ENCODE measurements at regions not wholly inside any gene's neighbourhood (a gene's known extent, or its start where the extent isn't known, plus 50 kb on each side); places are given as distances from the start of the nearest gene placed in this dataset.

DNA sequence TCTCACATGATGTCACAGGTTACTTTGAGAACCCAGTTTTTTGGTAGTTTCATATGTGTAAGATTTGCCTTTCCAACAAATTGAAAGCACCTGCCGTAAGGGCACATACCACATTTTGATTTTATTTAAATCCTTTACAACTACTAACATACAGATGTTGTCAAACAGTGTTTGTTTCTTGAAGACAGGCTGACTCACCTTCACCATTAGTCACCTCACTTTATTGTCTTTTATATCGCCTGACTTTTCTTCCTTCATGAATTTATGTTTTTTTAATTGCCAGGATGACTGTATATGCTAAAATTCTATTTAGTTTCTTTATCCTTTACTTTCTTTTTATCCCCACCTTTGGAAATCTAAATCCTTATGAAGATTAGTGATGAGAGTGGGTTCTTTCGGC, 886.7 kb downstream of the SUCLG1 start:
- H3K27me3 ChIP-seq (ENCODE audit: control insufficient read depth, low read length): no peaks in the 10 kb centered on the region
- no peak overlapping the region for H3K4me2 ChIP-seq (ENCODE audit: low read length)
- H3K36me3 ChIP-seq (ENCODE audit: control insufficient read depth, low read length): no peaks in the 10 kb centered on the region
- H3K9me2 ChIP-seq (replicated peaks; ENCODE audit: control insufficient read depth, low read length): no peaks in the 10 kb centered on the region
- no peaks in the 10 kb centered on the region for H4K20me1 ChIP-seq (ENCODE audit: control insufficient read depth, insufficient read depth, low read depth, low read length)
- no peaks in the 10 kb centered on the region for H3K79me2 ChIP-seq (ENCODE audit: control insufficient read depth, low read length)
- H3K27ac ChIP-seq (ENCODE audit: low read depth, low read length): no peak overlapping the region
- no peak overlapping the region for H3K4me3 ChIP-seq (ENCODE audit: low read length)
- TF ChIP-seq, protein P1, sequence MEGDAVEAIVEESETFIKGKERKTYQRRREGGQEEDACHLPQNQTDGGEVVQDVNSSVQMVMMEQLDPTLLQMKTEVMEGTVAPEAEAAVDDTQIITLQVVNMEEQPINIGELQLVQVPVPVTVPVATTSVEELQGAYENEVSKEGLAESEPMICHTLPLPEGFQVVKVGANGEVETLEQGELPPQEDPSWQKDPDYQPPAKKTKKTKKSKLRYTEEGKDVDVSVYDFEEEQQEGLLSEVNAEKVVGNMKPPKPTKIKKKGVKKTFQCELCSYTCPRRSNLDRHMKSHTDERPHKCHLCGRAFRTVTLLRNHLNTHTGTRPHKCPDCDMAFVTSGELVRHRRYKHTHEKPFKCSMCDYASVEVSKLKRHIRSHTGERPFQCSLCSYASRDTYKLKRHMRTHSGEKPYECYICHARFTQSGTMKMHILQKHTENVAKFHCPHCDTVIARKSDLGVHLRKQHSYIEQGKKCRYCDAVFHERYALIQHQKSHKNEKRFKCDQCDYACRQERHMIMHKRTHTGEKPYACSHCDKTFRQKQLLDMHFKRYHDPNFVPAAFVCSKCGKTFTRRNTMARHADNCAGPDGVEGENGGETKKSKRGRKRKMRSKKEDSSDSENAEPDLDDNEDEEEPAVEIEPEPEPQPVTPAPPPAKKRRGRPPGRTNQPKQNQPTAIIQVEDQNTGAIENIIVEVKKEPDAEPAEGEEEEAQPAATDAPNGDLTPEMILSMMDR (IDR thresholded peaks at IDR 0.05; ENCODE audit: low read depth, low read length, poor library complexity, severe bottlenecking): no peak
- TF ChIP-seq EZH2phosphoT487 (IDR thresholded peaks at IDR 0.05; ENCODE audit: borderline replicate concordance, low read length): no peak
- H3K9me3 ChIP-seq (ENCODE audit: control insufficient read depth, insufficient read depth, low read length): no peaks in the 10 kb centered on the region
- no peaks in the 10 kb centered on the region for H3F3A ChIP-seq (ENCODE audit: control insufficient read depth, insufficient read depth)
- H3K4me1 ChIP-seq (ENCODE audit: control insufficient read depth, low read length): no peaks in the 10 kb centered on the region

DNA sequence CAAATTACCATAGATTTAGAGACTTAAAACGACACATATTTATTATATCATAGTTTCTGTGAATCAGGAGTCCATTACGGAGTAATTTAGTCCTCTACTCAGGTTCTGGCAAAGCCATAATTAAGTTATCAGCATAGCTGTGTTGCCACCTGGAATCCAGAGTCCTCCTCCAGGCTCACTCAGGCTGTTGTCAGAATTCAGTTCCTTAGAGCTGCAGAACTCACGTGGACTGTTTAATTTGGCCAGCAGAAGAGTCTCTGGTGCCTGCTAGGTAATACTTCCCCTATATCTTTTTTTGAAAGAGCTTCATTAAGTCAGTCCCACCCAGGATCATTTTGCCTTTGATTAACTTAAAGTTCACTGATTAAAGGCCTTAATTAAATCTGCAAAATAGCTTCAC, 891.5 kb downstream of the SUCLG1 start:
- H3K27ac ChIP-seq (ENCODE audit: low read depth, low read length): no peak overlapping the region
- H3K9me3 ChIP-seq (ENCODE audit: control insufficient read depth, insufficient read depth, low read length): no peaks in the 10 kb centered on the region
- H3K4me1 ChIP-seq (ENCODE audit: control insufficient read depth, low read length): no peaks in the 10 kb centered on the region
- H3K4me3 ChIP-seq (ENCODE audit: low read length): no peak overlapping the region
- no peaks in the 10 kb centered on the region for H3K27me3 ChIP-seq (ENCODE audit: control insufficient read depth, low read length)
- H3K9me2 ChIP-seq (replicated peaks; ENCODE audit: control insufficient read depth, low read length): no peaks in the 10 kb centered on the region
- no peaks in the 10 kb centered on the region for H4K20me1 ChIP-seq (ENCODE audit: control insufficient read depth, insufficient read depth, low read depth, low read length)
- TF ChIP-seq EZH2phosphoT487 (IDR thresholded peaks at IDR 0.05; ENCODE audit: borderline replicate concordance, low read length): no peak
- TF ChIP-seq, protein P1 (IDR thresholded peaks at IDR 0.05; ENCODE audit: low read depth, low read length, poor library complexity, severe bottlenecking): no peak
- H3F3A ChIP-seq (ENCODE audit: control insufficient read depth, insufficient read depth): no peaks in the 10 kb centered on the region
- no peaks in the 10 kb centered on the region for H3K36me3 ChIP-seq (ENCODE audit: control insufficient read depth, low read length)
- H3K4me2 ChIP-seq (ENCODE audit: low read length): no peak overlapping the region
- no peaks in the 10 kb centered on the region for H3K79me2 ChIP-seq (ENCODE audit: control insufficient read depth, low read length)

DNA sequence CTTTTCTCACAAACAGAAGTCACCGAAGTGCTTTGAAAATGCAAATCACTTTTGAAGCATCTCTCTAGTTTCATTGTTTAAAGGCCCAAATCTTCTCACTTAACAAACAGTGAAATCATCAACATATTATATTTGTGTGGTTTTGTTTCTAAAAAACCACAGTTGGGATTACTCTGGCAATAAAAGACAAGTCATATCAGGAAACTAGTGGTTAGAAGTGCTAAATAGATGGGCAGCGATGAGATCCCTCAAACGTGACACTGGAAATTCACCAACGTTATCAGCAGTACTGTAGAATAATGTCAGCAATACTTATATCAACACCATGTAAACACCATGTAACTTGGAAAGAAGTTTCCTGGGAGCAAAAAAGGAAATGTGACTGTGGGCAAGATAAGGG, 893.5 kb downstream of the SUCLG1 start:
- no peaks in the 10 kb centered on the region for H3K79me2 ChIP-seq (ENCODE audit: control insufficient read depth, low read length)
- no peaks in the 10 kb centered on the region for H3K9me3 ChIP-seq (ENCODE audit: control insufficient read depth, insufficient read depth, low read length)
- H3K4me2 ChIP-seq (ENCODE audit: low read length): no peak overlapping the region
- H3K36me3 ChIP-seq (ENCODE audit: control insufficient read depth, low read length): no peaks in the 10 kb centered on the region
- H3K4me1 ChIP-seq (ENCODE audit: control insufficient read depth, low read length): no peaks in the 10 kb centered on the region
- TF ChIP-seq, protein P1 (IDR thresholded peaks at IDR 0.05; ENCODE audit: low read depth, low read length, poor library complexity, severe bottlenecking): no peak
- TF ChIP-seq EZH2phosphoT487 (IDR thresholded peaks at IDR 0.05; ENCODE audit: borderline replicate concordance, low read length): no peak
- no peak overlapping the region for H3K4me3 ChIP-seq (ENCODE audit: low read length)
- H3K27me3 ChIP-seq (ENCODE audit: control insufficient read depth, low read length): no peaks in the 10 kb centered on the region
- H3K27ac ChIP-seq (ENCODE audit: low read depth, low read length): no peak overlapping the region
- H3K9me2 ChIP-seq (replicated peaks; ENCODE audit: control insufficient read depth, low read length): no peaks in the 10 kb centered on the region
- no peaks in the 10 kb centered on the region for H4K20me1 ChIP-seq (ENCODE audit: control insufficient read depth, insufficient read depth, low read depth, low read length)
- H3F3A ChIP-seq (ENCODE audit: control insufficient read depth, insufficient read depth): no peaks in the 10 kb centered on the region

DNA sequence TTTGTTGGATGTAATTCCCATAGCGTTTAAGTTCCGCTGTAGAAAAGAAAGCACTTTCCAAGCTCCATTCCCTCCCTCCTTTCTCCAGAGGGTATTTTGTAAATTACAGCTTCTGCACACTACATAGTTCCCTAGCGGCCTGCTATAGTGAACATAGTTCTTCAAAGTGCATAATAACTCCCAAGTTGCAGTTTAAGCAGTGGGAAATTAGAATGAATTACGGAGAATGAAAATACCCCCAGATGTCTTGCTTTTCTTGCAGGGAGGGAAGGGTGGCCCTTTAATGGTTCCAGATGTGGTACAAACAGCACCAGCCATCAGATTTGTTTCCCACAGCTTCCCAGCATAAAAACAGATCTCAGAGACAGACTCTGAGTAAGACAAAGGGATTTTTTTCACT, 893.9 kb downstream of the SUCLG1 start:
- no peak overlapping the region for H3K4me3 ChIP-seq (ENCODE audit: low read length)
- no peaks in the 10 kb centered on the region for H3K4me1 ChIP-seq (ENCODE audit: control insufficient read depth, low read length)
- no peaks in the 10 kb centered on the region for H3K9me2 ChIP-seq (replicated peaks; ENCODE audit: control insufficient read depth, low read length)
- TF ChIP-seq, protein P1 (IDR thresholded peaks at IDR 0.05; ENCODE audit: low read depth, low read length, poor library complexity, severe bottlenecking): no peak
- no peak for TF ChIP-seq EZH2phosphoT487 (IDR thresholded peaks at IDR 0.05; ENCODE audit: borderline replicate concordance, low read length)
- no peaks in the 10 kb centered on the region for H3K79me2 ChIP-seq (ENCODE audit: control insufficient read depth, low read length)
- H3K4me2 ChIP-seq (ENCODE audit: low read length): no peak overlapping the region
- H3F3A ChIP-seq (ENCODE audit: control insufficient read depth, insufficient read depth): no peaks in the 10 kb centered on the region
- H4K20me1 ChIP-seq (ENCODE audit: control insufficient read depth, insufficient read depth, low read depth, low read length): no peaks in the 10 kb centered on the region
- H3K36me3 ChIP-seq (ENCODE audit: control insufficient read depth, low read length): no peaks in the 10 kb centered on the region
- no peak overlapping the region for H3K27ac ChIP-seq (ENCODE audit: low read depth, low read length)
- no peaks in the 10 kb centered on the region for H3K9me3 ChIP-seq (ENCODE audit: control insufficient read depth, insufficient read depth, low read length)
- no peaks in the 10 kb centered on the region for H3K27me3 ChIP-seq (ENCODE audit: control insufficient read depth, low read length)

Measured in DOHH2 (cell line).